Heart right ventricle (tissue), 16 donors: ENCODE measurements at regions not wholly inside any gene's neighbourhood (a gene's known extent, or its start where the extent isn't known, plus 50 kb on each side); places are given as distances from the start of the nearest gene placed in this dataset.

ENCODE experiments used
- ATAC-seq, 8 donors: fragments of 200-7000 bp; cut with Tn5 transposase; one replicate each; pipeline ENCODE4 v1.9.1; 2020; ENCODE audit warnings: mild to moderate bottlenecking in 8 of 8, moderate library complexity in 8 of 8, moderate number of reproducible peaks in 1 of 8
- DNase-seq, 2 donors: peaks; one replicate each; pipeline ENCODE4 v3.0.0-alpha.2; 2020
- H3K27ac ChIP-seq, 10 donors: fragments of 200-600 bp; sonication (generic) in 2 of 10; one replicate each; pipeline versions ENCODE4 v1.5.0 to v1.8.0; 2020 to 2022; ENCODE audit warnings: mild to moderate bottlenecking in 3 of 10
- H3K27me3 ChIP-seq, 7 donors: fragments of 200-600 bp; one replicate each; pipeline ENCODE4 v1.8.0; 2021 to 2022; ENCODE audit warnings: mild to moderate bottlenecking in 2 of 7
- H3K36me3 ChIP-seq, 9 donors: fragments of 200-600 bp; sonication (generic) in 1 of 9; one replicate each; pipeline versions ENCODE4 v1.5.0 to v1.8.0; 2020 to 2022; ENCODE audit warnings: mild to moderate bottlenecking in 2 of 9
- H3K4me1 ChIP-seq, 9 donors: fragments of 200-600 bp; sonication (generic) in 1 of 9; one replicate each; pipeline versions ENCODE4 v1.5.0 to v1.8.0; 2020 to 2022; ENCODE audit warnings: mild to moderate bottlenecking in 4 of 9
- H3K4me3 ChIP-seq, 10 donors: fragments of 200-600 bp; sonication (generic) in 2 of 10; one replicate each; pipeline versions ENCODE4 v1.5.0 to v1.8.0; 2020 to 2022; ENCODE audit warnings: mild to moderate bottlenecking in 7 of 10, moderate library complexity in 2 of 10
- H3K9me3 ChIP-seq, 11 donors: fragments of 200-600 bp in 10 of 11; sonication (generic) in 2 of 11; one replicate each; pipeline versions ENCODE4 v1.5.0 to v1.8.0; 2013 to 2022; ENCODE audit warnings: mild to moderate bottlenecking in 2 of 11, control low read depth in 1 of 11, moderate library complexity in 1 of 11
- WGBS, 2 donors: extraction: QIAGEN DNeasy Blood & Tissue Kit; methylation state at CpG; one replicate each; pipeline ENCODE4 v1.1.7; 2013; ENCODE audit warnings: inconsistent platforms in 1 of 2; 5-methylcytosine and 5-hydroxymethylcytosine counted together
- intact Hi-C, 10 donors: fragments of 100-400 bp; cut with DNase I; formaldehyde crosslinking; loops; one replicate each; pipeline versions ENCODE4 v1.11.1 to v1.14.2; 2022
- TF ChIP-seq, protein P1 (sequence below), 9 donors: fragments of 200-600 bp; sonication (generic) in 2 of 9; IDR thresholded peaks; one replicate each; pipeline versions ENCODE4 v1.5.0 to v1.8.0; 2021 to 2022; ENCODE audit warnings: antibody characterized with exemption in 9 of 9, mild to moderate bottlenecking in 5 of 9, moderate library complexity in 1 of 9
- donor health status: Arrhythmogenic right ventricular cardiomyopathy.
- donor health status: ischemic (EF 13 %, LVEDD 7.1; RV severe dilation, severe dysfunction).
- donor health status: healthy with polysubstance abuse.
- donor health status: DM: no; HTN: yes; CAD: no.
- donor health status: DM: no; HTN: no; CAD: no.
- donor health status: ischemic (EF 25% LVEDD 6.9; RV normal size, moderate dysfunction).
- donor health status: ischemic (EF 25% LVEDD 5.7; RV mildly dilated, moderate dysfunction).
- donor health status: healthy.
- donor health status: DM: yes; HTN: yes; CAD: no.
- donor health status: Ischemic cardiomyopathy.
- donor health status: ischemic (EF 35%, LVEDD 5.7; RV mildly dilated, moderate dysfunction).
- donor health status: nonischemic (EF 11% LVEDD 7.7; RV severe dilation, severe dysfunction).
- donor health status: DM: yes; HTN: yes; CAD: no.
- donor health status: PGD.
- donor health status: ischemic (EF 29% LVEDD 5.4; RV normal size, mild dysfunction).
- donor health status: nonischemic (EF 23%, LVEDD 6.1; RV moderate dilation, normal function).

DNA sequence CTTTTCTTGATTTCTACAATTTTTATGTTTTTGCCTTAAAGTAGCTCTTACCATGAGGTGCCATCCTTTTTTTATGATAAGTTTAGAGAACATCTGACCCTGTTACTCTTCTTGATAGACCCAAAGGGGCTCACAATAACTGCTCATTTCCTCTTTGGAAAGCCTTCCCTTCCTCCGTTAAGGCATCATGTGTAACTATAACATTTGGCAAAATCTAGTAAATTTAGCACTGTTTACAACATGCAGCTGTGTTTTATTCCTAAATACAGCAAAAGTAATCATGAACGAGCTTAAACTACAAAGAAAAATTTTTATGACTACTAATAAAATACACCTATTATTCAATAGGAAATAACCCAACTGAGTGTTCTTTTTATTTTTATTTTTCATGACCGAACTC, 705.1 kb downstream of the MAT2B start:
- Histone ChIP-seq H3K36me3 (no peaks in the 10 kb centered on the region), H3K27me3 (no peaks in the 10 kb centered on the region), H3K9me3 (no peaks in the 10 kb centered on the region), H3K27ac (no peak overlapping the region), H3K4me3 (no peak overlapping the region), H3K4me1 (no peaks in the 10 kb centered on the region)
- intact Hi-C loops: no loop called here
- no peak for ATAC-seq
- WGBS, 2 donors: 73 to 75% methylated on average over 3 of the region's 3 CpGs
- TF ChIP-seq, protein P1, sequence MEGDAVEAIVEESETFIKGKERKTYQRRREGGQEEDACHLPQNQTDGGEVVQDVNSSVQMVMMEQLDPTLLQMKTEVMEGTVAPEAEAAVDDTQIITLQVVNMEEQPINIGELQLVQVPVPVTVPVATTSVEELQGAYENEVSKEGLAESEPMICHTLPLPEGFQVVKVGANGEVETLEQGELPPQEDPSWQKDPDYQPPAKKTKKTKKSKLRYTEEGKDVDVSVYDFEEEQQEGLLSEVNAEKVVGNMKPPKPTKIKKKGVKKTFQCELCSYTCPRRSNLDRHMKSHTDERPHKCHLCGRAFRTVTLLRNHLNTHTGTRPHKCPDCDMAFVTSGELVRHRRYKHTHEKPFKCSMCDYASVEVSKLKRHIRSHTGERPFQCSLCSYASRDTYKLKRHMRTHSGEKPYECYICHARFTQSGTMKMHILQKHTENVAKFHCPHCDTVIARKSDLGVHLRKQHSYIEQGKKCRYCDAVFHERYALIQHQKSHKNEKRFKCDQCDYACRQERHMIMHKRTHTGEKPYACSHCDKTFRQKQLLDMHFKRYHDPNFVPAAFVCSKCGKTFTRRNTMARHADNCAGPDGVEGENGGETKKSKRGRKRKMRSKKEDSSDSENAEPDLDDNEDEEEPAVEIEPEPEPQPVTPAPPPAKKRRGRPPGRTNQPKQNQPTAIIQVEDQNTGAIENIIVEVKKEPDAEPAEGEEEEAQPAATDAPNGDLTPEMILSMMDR (IDR thresholded peaks at IDR 0.05): no peak
- no peak for DNase-seq

DNA sequence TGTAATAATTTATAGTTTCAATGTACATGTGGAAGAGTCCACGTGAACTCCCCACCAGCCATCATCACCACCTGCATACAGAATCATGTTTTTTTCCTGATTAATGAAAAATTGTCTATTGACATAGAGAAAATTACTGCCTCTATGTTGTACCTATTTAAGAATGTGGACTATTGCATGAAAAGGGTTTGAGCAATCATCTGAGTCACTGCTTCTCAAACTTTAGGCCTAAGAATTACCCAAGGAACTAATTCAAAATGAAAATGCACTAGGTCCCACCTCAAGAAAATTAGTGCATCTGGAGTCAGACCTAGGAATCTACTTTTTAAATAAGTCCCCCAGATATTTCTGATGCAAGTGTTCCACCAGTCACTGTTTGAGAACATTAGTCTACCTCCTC, 709.3 kb downstream of the MAT2B start:
- H3K4me1 ChIP-seq: no peaks in the 10 kb centered on the region
- no peaks in the 10 kb centered on the region for H3K27me3 ChIP-seq
- DNase-seq: no peak
- no peaks in the 10 kb centered on the region for H3K36me3 ChIP-seq
- peaks cover 0 to 15% (median 3%) of the 10 kb centered on the region in 11 donors for H3K9me3 ChIP-seq
- no peak for ATAC-seq
- WGBS, 2 donors: 84 to 89% methylated on average over 1 of the region's 1 CpG
- TF ChIP-seq, protein P1 (IDR thresholded peaks at IDR 0.05): no peak
- H3K4me3 ChIP-seq: no peak overlapping the region
- H3K27ac ChIP-seq: no peak overlapping the region
- intact Hi-C loops: no loop called here

DNA sequence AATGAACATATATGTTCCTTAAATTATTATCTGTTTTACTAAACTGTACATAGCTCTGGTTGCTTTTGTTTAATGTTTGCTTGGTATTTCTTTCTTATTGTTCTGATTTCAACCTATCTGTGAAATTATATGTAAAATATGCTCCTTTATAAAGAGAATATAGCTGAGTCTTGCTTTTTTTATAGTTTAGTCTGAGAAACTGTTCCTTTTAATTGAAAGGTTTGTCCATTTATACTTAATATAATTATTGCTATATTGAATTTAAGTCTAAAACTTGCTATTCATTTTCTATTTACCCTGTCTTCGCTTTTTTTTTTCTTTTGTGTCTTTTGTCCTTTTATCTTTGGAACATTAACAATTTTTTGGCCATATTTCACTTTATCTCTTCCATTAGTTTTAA, 712.0 kb downstream of the MAT2B start:
- intact Hi-C loops: loop anchor here in 1 of 10 donors (2.0 kb wide), 1 partner anchor 15 kb away; no protein-coding TSS in a partner anchor
- WGBS, 2 donors: 61 to 85% methylated on average over 1 of the region's 1 CpG
- Histone ChIP-seq H3K27me3 (no peaks in the 10 kb centered on the region), H3K4me3 (no peak overlapping the region), H3K27ac (no peak overlapping the region), H3K36me3 (no peaks in the 10 kb centered on the region), H3K4me1 (no peaks in the 10 kb centered on the region), H3K9me3 (peaks cover 0 to 15% (median 3%) of the 10 kb centered on the region in 11 donors)
- DNase-seq (no peak), ATAC-seq (no peak)
- TF ChIP-seq, protein P1 (IDR thresholded peaks at IDR 0.05): no peak

DNA sequence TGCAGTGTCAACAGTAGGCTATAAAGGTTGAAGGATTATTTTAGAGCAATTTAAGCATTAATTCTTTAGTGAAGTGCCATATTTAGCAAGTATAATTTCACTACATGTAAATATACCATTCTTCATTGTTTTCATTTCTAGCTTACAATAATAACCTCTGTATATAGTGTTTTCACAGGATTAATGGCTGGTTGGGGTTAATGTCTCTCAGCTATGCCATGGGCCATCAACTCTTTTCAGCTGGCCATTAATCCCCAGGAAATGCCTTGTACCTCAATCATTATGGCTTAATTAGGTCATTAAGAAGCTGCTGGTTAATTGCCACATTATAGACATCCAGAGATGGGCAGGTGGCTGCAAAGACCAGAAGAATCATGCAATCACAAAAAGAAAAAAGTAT, 715.1 kb downstream of the MAT2B start:
- Histone ChIP-seq H3K36me3 (no peaks in the 10 kb centered on the region), H3K9me3 (peaks cover 0 to 17% (median 3%) of the 10 kb centered on the region in 11 donors), H3K4me3 (no peak overlapping the region), H3K27me3 (no peaks in the 10 kb centered on the region), H3K4me1 (no peaks in the 10 kb centered on the region), H3K27ac (no peak overlapping the region)
- no peak for ATAC-seq
- TF ChIP-seq, protein P1 (IDR thresholded peaks at IDR 0.05): no peak
- intact Hi-C loops: no loop called here
- no peak for DNase-seq
